ENCODE measurements at regions not wholly inside any gene's neighbourhood (a gene's known extent, or its start where the extent isn't known, plus 50 kb on each side); places are given as distances from the start of the nearest gene placed in this dataset.
"Not testable (repeated sequence)": the region's sequence is repeated elsewhere in the genome, so short reads cannot be mapped to it uniquely, and the experiment has no call there.

DNA sequence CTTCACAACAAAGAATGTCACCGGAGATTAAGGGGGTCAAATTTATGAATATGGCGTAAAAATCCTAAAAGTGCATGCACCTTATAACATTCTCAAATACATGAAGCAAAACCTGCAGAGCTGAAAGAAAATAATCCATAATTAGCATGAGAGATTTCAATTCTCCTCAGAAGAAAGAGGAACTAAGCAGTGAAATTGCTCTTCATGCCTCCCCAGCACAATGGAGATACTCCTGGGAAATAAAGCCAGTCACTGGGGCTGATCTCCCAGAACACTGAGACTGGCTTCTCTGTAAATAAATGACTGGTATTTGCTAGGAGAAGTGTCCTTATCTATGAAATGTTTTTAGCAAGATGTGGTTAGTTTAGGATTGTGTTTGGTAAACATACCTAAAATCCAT is 68.1 kb downstream of the GOLGA6L6 start:
- H3K27ac ChIP-seq; H3K4me1 ChIP-seq; H3K9me3 ChIP-seq (ENCODE audit: control insufficient read depth, low read length); H3K4me3 ChIP-seq (ENCODE audit: low read depth, low read length); H3K79me2 ChIP-seq; H2AFZ ChIP-seq; H3K27me3 ChIP-seq (ENCODE audit: control insufficient read depth, insufficient read depth, low read length); H3K9ac ChIP-seq; H3K36me3 ChIP-seq (ENCODE audit: control insufficient read depth, insufficient read depth, low read length); H3K4me2 ChIP-seq (ENCODE audit: low read length): not testable (repeated sequence)

DNA sequence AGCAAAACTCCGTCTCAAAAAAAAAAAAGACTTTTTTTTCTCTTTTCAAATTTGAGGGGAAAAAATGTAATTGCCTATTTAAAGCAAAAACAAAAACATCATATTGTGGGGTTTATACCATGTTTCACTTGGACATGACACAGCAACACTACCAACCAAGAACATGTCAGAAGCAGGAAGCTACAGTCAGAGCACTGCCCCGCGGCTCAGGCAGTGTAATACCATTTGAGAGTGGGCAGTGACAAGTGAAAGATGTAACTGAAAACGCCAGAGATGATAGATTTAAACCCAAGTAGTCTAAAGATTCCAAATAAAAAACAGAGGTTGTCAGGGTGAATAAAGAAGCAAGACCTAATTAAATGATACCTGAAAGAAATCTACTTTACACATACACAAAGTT is 68.6 kb downstream of the GOLGA6L6 start:
- not testable (repeated sequence) for H3K36me3 ChIP-seq (ENCODE audit: control insufficient read depth, insufficient read depth, low read length); H2AFZ ChIP-seq; H3K27me3 ChIP-seq (ENCODE audit: control insufficient read depth, insufficient read depth, low read length); H3K9me3 ChIP-seq (ENCODE audit: control insufficient read depth, low read length); H3K4me1 ChIP-seq; H3K4me3 ChIP-seq (ENCODE audit: low read depth, low read length); H3K27ac ChIP-seq; H3K4me2 ChIP-seq (ENCODE audit: low read length); H3K9ac ChIP-seq; H3K79me2 ChIP-seq

DNA sequence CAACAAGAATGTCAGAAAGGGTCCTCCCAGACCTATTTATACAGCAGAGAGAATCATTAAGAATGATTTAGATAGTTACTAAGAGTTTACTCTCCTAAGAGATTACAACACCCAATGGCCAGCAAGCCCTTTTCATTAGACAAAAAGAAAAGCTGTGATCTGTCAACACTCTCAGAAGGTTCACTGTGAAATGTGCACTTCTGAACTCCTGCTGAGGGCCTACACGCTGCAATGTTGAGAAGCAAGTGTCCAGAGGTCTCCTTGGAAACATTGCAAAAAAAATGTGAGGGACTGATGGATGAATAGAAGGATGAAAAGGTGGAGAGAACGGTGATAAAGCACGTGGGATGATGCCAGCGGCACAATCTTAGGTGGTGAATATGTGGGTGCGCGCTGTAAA is 70.8 kb downstream of the GOLGA6L6 start:
- H3K79me2 ChIP-seq; H3K9ac ChIP-seq; H3K27me3 ChIP-seq (ENCODE audit: control insufficient read depth, insufficient read depth, low read length); H3K9me3 ChIP-seq (ENCODE audit: control insufficient read depth, low read length); H3K4me3 ChIP-seq (ENCODE audit: low read depth, low read length); H2AFZ ChIP-seq; H3K4me1 ChIP-seq; H3K36me3 ChIP-seq (ENCODE audit: control insufficient read depth, insufficient read depth, low read length); H3K4me2 ChIP-seq (ENCODE audit: low read length); H3K27ac ChIP-seq: not testable (repeated sequence)

DNA sequence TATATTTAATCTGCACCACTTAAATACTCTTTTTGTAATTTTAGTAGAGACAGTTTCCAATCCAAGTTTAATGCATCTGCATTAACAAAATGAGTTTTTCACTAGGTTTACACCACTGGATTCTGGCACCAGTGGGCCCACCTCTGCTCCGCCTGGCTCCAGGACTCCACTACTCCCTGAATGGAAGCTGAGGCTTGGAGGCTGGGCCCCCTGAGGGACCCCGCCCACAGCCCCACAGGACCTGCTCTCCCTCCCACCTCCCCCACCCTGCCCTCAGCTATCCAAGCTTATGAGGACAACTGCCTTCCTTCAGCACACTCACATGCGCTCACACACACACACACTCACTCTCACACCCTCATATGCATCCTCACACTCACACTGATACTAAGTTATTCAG is 100.5 kb downstream of the GOLGA6L6 start:
- not testable (repeated sequence) for H3K4me2 ChIP-seq (ENCODE audit: low read length); H3K27me3 ChIP-seq (ENCODE audit: control insufficient read depth, insufficient read depth, low read length); H3K9ac ChIP-seq; H3K9me3 ChIP-seq (ENCODE audit: control insufficient read depth, low read length); H2AFZ ChIP-seq; H3K4me3 ChIP-seq (ENCODE audit: low read depth, low read length); H3K4me1 ChIP-seq; H3K27ac ChIP-seq; H3K36me3 ChIP-seq (ENCODE audit: control insufficient read depth, insufficient read depth, low read length); H3K79me2 ChIP-seq

DNA sequence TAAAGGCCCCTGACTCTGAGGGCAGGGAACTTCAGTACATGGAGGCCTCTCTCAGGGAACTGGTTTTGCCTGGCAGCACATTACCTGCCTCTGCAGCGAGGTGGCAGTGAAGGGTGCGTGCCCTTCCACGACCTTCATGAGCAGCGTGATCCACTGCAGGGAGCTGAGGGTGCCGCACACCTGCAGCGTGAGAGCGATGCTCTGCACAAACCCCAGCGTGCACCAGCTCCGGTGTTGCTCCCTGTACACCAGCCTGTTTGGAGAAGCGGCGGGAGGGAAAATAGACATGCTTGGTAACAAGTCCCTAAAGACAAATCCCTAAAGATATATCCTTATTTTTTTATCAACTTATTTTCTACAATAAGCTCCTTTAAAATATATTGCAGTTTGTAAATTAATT is 101.2 kb downstream of the GOLGA6L6 start:
- not testable (repeated sequence) for H3K4me2 ChIP-seq (ENCODE audit: low read length); H3K9ac ChIP-seq; H3K79me2 ChIP-seq; H3K27me3 ChIP-seq (ENCODE audit: control insufficient read depth, insufficient read depth, low read length); H3K4me3 ChIP-seq (ENCODE audit: low read depth, low read length); H3K36me3 ChIP-seq (ENCODE audit: control insufficient read depth, insufficient read depth, low read length); H3K9me3 ChIP-seq (ENCODE audit: control insufficient read depth, low read length); H3K27ac ChIP-seq; H2AFZ ChIP-seq; H3K4me1 ChIP-seq

DNA sequence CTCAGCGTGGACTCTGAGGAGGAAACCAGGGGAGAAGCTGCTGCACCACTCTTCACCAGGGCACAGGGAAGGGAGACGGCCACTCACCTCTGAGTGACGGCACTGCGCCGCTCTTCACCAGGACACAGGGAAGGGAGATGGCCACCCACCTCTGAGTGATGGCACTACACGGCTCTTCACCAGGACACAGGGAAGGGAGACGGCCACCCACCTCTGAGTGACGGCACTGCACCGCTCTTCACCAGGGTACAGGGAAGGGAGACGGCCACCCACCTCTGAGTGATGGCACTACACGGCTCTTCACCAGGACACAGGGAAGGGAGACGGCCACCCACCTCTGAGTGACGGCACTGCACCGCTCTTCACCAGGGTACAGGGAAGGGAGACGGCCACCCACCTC is 102.5 kb downstream of the GOLGA6L6 start:
- not testable (repeated sequence) for H3K9ac ChIP-seq; H3K4me2 ChIP-seq (ENCODE audit: low read length); H3K27ac ChIP-seq; H3K36me3 ChIP-seq (ENCODE audit: control insufficient read depth, insufficient read depth, low read length); H3K4me3 ChIP-seq (ENCODE audit: low read depth, low read length); H3K79me2 ChIP-seq; H2AFZ ChIP-seq; H3K4me1 ChIP-seq; H3K27me3 ChIP-seq (ENCODE audit: control insufficient read depth, insufficient read depth, low read length); H3K9me3 ChIP-seq (ENCODE audit: control insufficient read depth, low read length)

DNA sequence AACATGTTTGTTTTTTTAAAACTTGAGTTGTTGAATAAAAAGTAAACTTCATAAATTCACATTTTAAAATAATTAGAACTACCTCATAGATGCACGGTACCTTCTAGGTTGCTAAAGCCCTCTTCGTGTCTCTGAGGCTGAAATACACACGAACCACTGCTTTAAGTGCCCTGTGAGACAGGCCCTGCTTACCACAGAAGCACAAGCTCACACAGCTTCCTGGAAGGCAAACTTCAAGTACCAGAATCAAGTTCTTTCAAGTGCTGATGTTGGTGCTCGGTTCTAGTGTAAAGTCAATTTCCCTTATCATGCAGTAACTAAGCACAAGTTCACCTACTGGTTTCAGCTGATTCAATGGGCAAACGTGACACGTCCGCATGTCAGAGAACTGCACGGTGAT is 103.3 kb downstream of the GOLGA6L6 start:
- not testable (repeated sequence) for H3K27me3 ChIP-seq (ENCODE audit: control insufficient read depth, insufficient read depth, low read length); H3K4me3 ChIP-seq (ENCODE audit: low read depth, low read length); H3K36me3 ChIP-seq (ENCODE audit: control insufficient read depth, insufficient read depth, low read length); H3K4me1 ChIP-seq; H3K4me2 ChIP-seq (ENCODE audit: low read length); H3K79me2 ChIP-seq; H3K9ac ChIP-seq; H3K9me3 ChIP-seq (ENCODE audit: control insufficient read depth, low read length); H3K27ac ChIP-seq; H2AFZ ChIP-seq

DNA sequence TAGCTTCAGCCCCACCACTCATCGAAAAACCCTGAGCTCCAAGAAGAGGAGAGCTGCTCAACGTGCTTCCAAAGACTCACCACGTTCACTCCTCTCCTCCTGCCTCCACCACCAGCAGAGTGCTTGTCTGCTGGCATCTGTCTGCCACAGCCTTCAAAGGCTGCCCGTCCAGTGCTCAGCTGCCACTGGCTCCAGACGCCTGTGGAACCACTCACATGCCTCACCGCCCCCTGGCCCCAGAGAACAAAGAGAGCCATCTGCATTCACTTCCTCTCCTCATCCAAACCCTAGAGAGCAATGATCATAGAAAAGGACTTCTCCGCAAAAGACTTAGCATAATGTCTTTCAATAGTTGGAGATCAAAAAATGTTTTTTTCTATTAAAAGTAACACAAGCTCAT is 108.1 kb downstream of the GOLGA6L6 start:
- not testable (repeated sequence) for H3K4me1 ChIP-seq; H3K4me3 ChIP-seq (ENCODE audit: low read depth, low read length); H3K4me2 ChIP-seq (ENCODE audit: low read length); H3K9ac ChIP-seq; H2AFZ ChIP-seq; H3K36me3 ChIP-seq (ENCODE audit: control insufficient read depth, insufficient read depth, low read length); H3K9me3 ChIP-seq (ENCODE audit: control insufficient read depth, low read length); H3K27ac ChIP-seq; H3K27me3 ChIP-seq (ENCODE audit: control insufficient read depth, insufficient read depth, low read length); H3K79me2 ChIP-seq

DNA sequence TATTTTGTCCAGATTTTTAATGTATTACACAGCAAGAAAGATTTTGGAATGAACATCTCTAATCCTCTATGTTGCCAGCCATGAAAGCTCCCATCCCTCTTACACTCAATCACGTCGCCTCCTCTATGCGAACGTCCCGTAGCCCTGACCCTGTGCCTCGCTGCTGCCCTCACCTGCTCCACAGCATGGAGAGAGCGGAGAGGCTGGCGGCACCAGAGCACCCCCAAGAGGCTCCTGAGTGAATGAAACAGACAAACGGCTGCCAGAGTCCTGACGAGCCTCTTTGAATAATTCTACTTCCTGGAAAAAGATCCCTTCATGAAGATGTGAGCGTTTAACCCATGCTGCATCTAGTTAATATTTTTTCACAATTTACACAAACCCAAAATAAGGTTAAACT is 111.1 kb downstream of the GOLGA6L6 start:
- not testable (repeated sequence) for H3K4me3 ChIP-seq (ENCODE audit: low read depth, low read length); H3K9ac ChIP-seq; H3K27ac ChIP-seq; H3K36me3 ChIP-seq (ENCODE audit: control insufficient read depth, insufficient read depth, low read length); H3K4me1 ChIP-seq; H3K79me2 ChIP-seq; H3K4me2 ChIP-seq (ENCODE audit: low read length); H3K27me3 ChIP-seq (ENCODE audit: control insufficient read depth, insufficient read depth, low read length); H2AFZ ChIP-seq; H3K9me3 ChIP-seq (ENCODE audit: control insufficient read depth, low read length)

DNA sequence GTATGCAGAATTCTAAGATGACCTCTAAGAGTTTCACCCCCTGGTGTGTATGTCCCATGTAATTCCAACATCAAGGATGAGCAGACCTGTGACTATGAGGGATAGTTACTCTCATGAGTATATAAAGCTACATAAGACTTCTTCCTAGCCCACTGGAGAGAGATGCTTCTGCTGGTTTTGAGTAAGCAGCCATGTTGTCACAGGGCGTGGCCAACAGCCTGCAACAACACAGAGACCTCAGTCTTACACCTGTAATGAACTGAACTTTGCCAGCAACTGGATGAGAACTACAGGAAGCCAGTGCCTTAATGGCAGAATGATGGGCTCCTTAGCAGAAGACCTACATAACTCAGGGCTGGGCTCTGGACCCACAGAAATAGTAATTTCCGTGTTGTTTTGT is 120.9 kb downstream of the GOLGA6L6 start:
- not testable (repeated sequence) for H2AFZ ChIP-seq; H3K9me3 ChIP-seq (ENCODE audit: control insufficient read depth, low read length); H3K9ac ChIP-seq; H3K4me2 ChIP-seq (ENCODE audit: low read length); H3K27ac ChIP-seq; H3K4me1 ChIP-seq; H3K27me3 ChIP-seq (ENCODE audit: control insufficient read depth, insufficient read depth, low read length); H3K36me3 ChIP-seq (ENCODE audit: control insufficient read depth, insufficient read depth, low read length); H3K4me3 ChIP-seq (ENCODE audit: low read depth, low read length); H3K79me2 ChIP-seq

DNA sequence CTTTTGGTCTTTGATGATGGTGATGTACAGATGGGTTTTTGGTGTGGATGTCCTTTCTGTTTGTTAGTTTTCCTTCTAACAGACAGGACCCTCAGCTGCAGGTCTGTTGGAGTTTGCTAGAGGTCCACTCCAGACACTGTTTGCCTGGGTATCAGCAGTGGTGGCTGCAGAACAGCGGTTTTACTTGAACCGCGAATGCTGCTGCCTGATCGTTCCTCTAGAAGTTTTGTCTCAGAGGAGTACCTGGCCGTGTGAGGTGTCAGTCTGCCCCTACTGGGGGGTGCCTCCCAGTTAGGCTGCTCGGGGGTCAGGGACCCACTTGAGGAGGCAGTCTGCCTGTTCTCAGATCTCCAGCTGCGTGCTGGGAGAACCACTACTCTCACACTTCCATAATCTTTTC is 125.0 kb downstream of the GOLGA6L6 start:
- H3K27me3 ChIP-seq (ENCODE audit: control insufficient read depth, insufficient read depth, low read length); H2AFZ ChIP-seq; H3K36me3 ChIP-seq (ENCODE audit: control insufficient read depth, insufficient read depth, low read length); H3K4me3 ChIP-seq (ENCODE audit: low read depth, low read length); H3K4me1 ChIP-seq; H3K79me2 ChIP-seq; H3K9ac ChIP-seq; H3K4me2 ChIP-seq (ENCODE audit: low read length); H3K27ac ChIP-seq; H3K9me3 ChIP-seq (ENCODE audit: control insufficient read depth, low read length): not testable (repeated sequence)

DNA sequence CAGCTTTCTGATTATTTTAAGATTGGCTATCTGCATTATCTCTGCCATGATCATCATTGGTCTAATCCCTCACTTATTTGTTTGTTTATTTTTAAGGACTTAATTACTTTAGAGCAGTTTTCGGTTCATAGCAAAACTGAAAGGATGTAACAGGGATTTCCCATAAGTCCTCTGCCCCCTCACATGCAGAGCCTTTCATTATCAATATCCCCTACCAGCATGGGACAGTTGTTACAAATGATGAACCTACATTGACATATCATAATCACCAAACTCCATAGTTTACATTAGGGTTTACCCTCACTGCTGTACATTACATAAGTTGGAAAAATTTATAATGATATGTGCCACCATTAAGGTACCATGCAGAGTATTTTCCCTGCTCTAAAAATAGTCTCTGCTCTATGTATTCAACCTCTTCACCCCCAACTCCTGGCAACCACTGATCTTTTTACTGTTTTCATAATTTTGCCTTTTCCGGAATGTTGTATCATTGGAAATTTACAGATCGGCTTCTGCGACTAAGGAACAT is 131.9 kb downstream of the GOLGA6L6 start:
- not testable (repeated sequence) for H3K4me2 ChIP-seq (ENCODE audit: low read length); H3K4me1 ChIP-seq; H3K9me3 ChIP-seq (ENCODE audit: control insufficient read depth, low read length); H3K36me3 ChIP-seq (ENCODE audit: control insufficient read depth, insufficient read depth, low read length); H2AFZ ChIP-seq; H3K27me3 ChIP-seq (ENCODE audit: control insufficient read depth, insufficient read depth, low read length); H3K79me2 ChIP-seq; H3K27ac ChIP-seq; H3K9ac ChIP-seq; H3K4me3 ChIP-seq (ENCODE audit: low read depth, low read length)
